Smooth muscle cell of the brain vasculature (primary cell): ENCODE measurements at regions not wholly inside any gene's neighbourhood (a gene's known extent, or its start where the extent isn't known, plus 50 kb on each side); places are given as distances from the start of the nearest gene placed in this dataset.

Experiments used
- DNase-seq: peaks from one replicate; pipeline ENCODE4 v3.0.0-alpha.2; 2012; ENCODE audit warnings: low read depth, low spot score

GRCh38 chr16:77662246-77662645 lies 60.1 kb upstream of the NUDT7 start:
- DNase-seq = no peak

- no peak for DNase-seq
These were observed 58.6 kb upstream of the NUDT7 start for GRCh38 chr16:77663711-77664110.

GRCh38 chr16:77666771-77667170 lies 55.5 kb upstream of the NUDT7 start:
- DNase-seq = no peak

GRCh38 chr16:77668201-77668600 lies 54.1 kb upstream of the NUDT7 start:
- no peak for DNase-seq

GRCh38 chr16:77669057-77669456 lies 53.3 kb upstream of the NUDT7 start:
- no peak for DNase-seq
